Common myeloid progenitor, CD34-positive (primary cell): ENCODE measurements at regions not wholly inside any gene's neighbourhood (a gene's known extent, or its start where the extent isn't known, plus 50 kb on each side); places are given as distances from the start of the nearest gene placed in this dataset.

ENCODE experiments used
- CTCF ChIA-PET: fragments of 350-600 bp; sonication (Branson Sonifier 250); formaldehyde crosslinking; loops from one replicate; lab custom pipeline; 2021; ENCODE audit warnings: antibody characterized with exemption; lab: Charles Lee
- POLR2A ChIA-PET: fragments of 350-600 bp; sonication (Branson Sonifier 250); formaldehyde crosslinking; loops from one replicate; lab custom pipeline; 2021; ENCODE audit warnings: antibody characterized with exemption; lab: Charles Lee
- DNase-seq, 3 donors: peaks; one replicate each; pipeline versions ENCODE4 v3.0.0 to v3.0.0-alpha.2; 2013
- H3K27ac ChIP-seq, 2 experiments: 1 replicate in 1 of 2; 2 replicates in 1 of 2; pipeline ENCODE4 v1.7.0; 2013; ENCODE audit warnings: inconsistent platforms in 2 of 2, low read length in 2 of 2, mild to moderate bottlenecking in 2 of 2, low read depth in 1 of 2, moderate library complexity in 1 of 2; ENCODE audit not compliant: severe bottlenecking in 2 of 2, insufficient read depth in 1 of 2, poor library complexity in 1 of 2
- H3K27me3 ChIP-seq, 5 experiments: replicated peaks in 2 of 5; 1 replicate in 3 of 5; 2 replicates in 2 of 5; pipeline versions ENCODE4 v1.6.1 to v1.7.0; 2013; ENCODE audit warnings: low read length in 4 of 5, mild to moderate bottlenecking in 2 of 5, moderate library complexity in 2 of 5, inconsistent platforms in 1 of 5; ENCODE audit not compliant: insufficient read depth in 5 of 5, control insufficient read depth in 4 of 5
- H3K36me3 ChIP-seq, 4 experiments: 1 replicate in 2 of 4; 2 replicates in 2 of 4; pipeline versions ENCODE4 v1.6.1 to v1.7.0; 2013; ENCODE audit warnings: low read length in 3 of 4, control low read depth in 1 of 4, mild to moderate bottlenecking in 1 of 4; ENCODE audit not compliant: control insufficient read depth in 4 of 4, insufficient read depth in 4 of 4
- H3K4me1 ChIP-seq, 4 experiments: 1 replicate in 3 of 4; 2 replicates in 1 of 4; pipeline versions ENCODE4 v1.6.1 to v1.7.1; 2013; ENCODE audit warnings: low read length in 3 of 4, mild to moderate bottlenecking in 3 of 4, control low read depth in 1 of 4, inconsistent platforms in 1 of 4, moderate library complexity in 1 of 4; ENCODE audit not compliant: control insufficient read depth in 4 of 4, insufficient read depth in 4 of 4; ENCODE audit errors: control extremely low read depth in 1 of 4
- H3K4me3 ChIP-seq, 7 experiments: 1 replicate in 4 of 7; 2 replicates in 3 of 7; pipeline versions ENCODE4 v1.5.1 to v1.7.0; 2013; ENCODE audit warnings: mild to moderate bottlenecking in 7 of 7, low read length in 6 of 7, moderate library complexity in 6 of 7, inconsistent platforms in 2 of 7, low read depth in 2 of 7, control low read depth in 1 of 7; ENCODE audit not compliant: insufficient read depth in 4 of 7, control insufficient read depth in 1 of 7; ENCODE audit errors: extremely low read depth in 1 of 7
- H3K9me3 ChIP-seq, 5 experiments: 1 replicate in 4 of 5; 2 replicates in 1 of 5; pipeline versions ENCODE4 v1.6.1 to v1.7.1; 2013; ENCODE audit warnings: low read length in 4 of 5, mild to moderate bottlenecking in 2 of 5, inconsistent platforms in 1 of 5, low read depth in 1 of 5, moderate library complexity in 1 of 5; ENCODE audit not compliant: control insufficient read depth in 4 of 5, insufficient read depth in 2 of 5; ENCODE audit errors: control extremely low read depth in 1 of 5
- WGBS: methylation state at CpG from one replicate; pipeline ENCODE4 v1.1.5; 2013; ENCODE audit not compliant: insufficient coverage; 5-methylcytosine and 5-hydroxymethylcytosine counted together

DNA sequence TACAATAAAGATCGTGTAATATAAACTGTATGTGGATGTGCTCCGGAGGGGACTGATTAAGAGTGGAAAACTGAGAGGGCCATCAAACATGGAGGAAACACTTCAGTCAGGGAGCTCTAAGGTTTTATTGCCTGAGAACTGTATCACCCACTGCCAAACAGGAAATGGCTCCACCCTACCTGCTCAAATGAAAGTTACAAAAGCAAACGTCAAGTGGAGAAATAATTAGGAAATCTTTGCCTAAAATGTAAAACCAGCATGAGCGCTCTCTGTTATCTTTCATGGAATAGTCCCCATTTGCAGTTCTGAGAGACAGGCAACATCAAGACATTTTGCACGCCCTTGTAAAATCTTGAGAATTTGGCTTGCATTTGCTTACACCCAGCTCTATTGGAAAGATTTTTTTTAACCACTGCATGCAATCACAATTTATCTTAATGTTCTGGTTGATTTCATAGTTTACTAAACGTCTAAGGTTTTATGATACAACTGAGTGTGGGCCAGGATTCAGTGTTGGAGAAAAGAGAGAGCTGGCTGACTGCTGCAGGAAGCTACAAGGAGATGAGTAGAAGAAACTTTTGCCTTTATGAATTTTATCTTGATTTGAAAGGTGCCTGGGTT lies 344.0 kb upstream of the PRICKLE1 start:
- peaks cover 0 to 1% (median 0%) of the 10 kb centered on the region in 5 experiments for H3K9me3 ChIP-seq
- H3K27ac ChIP-seq = no peak overlapping the region
- H3K27me3 ChIP-seq = no peaks in the 10 kb centered on the region
- 87% methylated on average over 6 of the region's 6 CpGs for WGBS
- POLR2A ChIA-PET = no interaction called here
- H3K4me3 ChIP-seq = no peak overlapping the region
- CTCF ChIA-PET = no interaction called here
- no peak for DNase-seq
- no peaks in the 10 kb centered on the region for H3K4me1 ChIP-seq
- H3K36me3 ChIP-seq = no peaks in the 10 kb centered on the region

- CTCF ChIA-PET = no interaction called here
These were observed 343.4 kb upstream of the PRICKLE1 start for GRCh38 chr12:42932936-42933335.

GRCh38 chr12:42926232-42926631 lies 336.7 kb upstream of the PRICKLE1 start:
- POLR2A ChIA-PET = no interaction called here

More at GRCh38 chr12:42932936-42933335, 343.4 kb upstream of the PRICKLE1 start:
- Histone ChIP-seq H3K9me3 (no peaks in the 10 kb centered on the region), H3K4me3 (no peak overlapping the region), H3K27ac (no peak overlapping the region), H3K4me1 (no peaks in the 10 kb centered on the region), H3K27me3 (no peaks in the 10 kb centered on the region), H3K36me3 (no peaks in the 10 kb centered on the region)
- DNase-seq = no peak
- POLR2A ChIA-PET = interaction anchor here (0.5 kb wide), 1 partner anchor 509 kb away, joined by 4 read pairs; no protein-coding TSS in a partner anchor
- 92% methylated on average over 1 of the region's 5 CpGs for WGBS

DNA sequence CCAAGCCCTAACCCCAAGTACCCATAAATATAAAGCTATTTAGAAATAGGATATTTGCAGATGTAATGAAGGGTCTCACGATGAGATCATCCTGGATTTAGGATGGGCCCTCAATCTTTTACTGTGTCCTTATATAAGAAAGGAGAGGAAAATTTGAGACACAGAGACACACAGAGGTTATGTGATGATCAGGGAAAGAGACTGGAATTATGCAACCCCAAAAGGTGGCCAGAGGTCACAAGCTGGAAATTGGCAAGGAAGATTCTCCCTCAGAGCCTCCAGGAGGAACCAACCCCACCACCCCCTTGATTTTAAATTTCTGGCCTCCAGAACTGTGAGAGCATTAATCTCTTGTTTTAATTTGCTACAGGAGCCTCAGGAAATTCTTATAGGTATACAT lies 334.9 kb upstream of the PRICKLE1 start:
- no peak for DNase-seq
- CTCF ChIA-PET = no interaction called here
- WGBS = no CpG with 5 or more reads among the region's 1 CpG
- Histone ChIP-seq H3K27ac (no peak overlapping the region), H3K4me3 (no peak overlapping the region), H3K4me1 (no peaks in the 10 kb centered on the region), H3K27me3 (no peaks in the 10 kb centered on the region), H3K9me3 (no peaks in the 10 kb centered on the region), H3K36me3 (no peaks in the 10 kb centered on the region)
- POLR2A ChIA-PET = no interaction called here

More at GRCh38 chr12:42926232-42926631, 336.7 kb upstream of the PRICKLE1 start:
- H3K4me3 ChIP-seq = no peak overlapping the region
- no peaks in the 10 kb centered on the region for H3K27me3 ChIP-seq
- DNase-seq = no peak
- H3K4me1 ChIP-seq = no peaks in the 10 kb centered on the region
- CTCF ChIA-PET = no interaction called here
- no peak overlapping the region for H3K27ac ChIP-seq
- no peaks in the 10 kb centered on the region for H3K9me3 ChIP-seq
- no peaks in the 10 kb centered on the region for H3K36me3 ChIP-seq

GRCh38 chr12:42923583-42923982 lies 334.0 kb upstream of the PRICKLE1 start:
- Histone ChIP-seq H3K27me3 (no peaks in the 10 kb centered on the region), H3K9me3 (no peaks in the 10 kb centered on the region), H3K4me3 (no peak overlapping the region), H3K4me1 (no peaks in the 10 kb centered on the region), H3K27ac (no peak overlapping the region), H3K36me3 (no peaks in the 10 kb centered on the region)
- POLR2A ChIA-PET = no interaction called here
- CTCF ChIA-PET = no interaction called here
- DNase-seq = no peak

- no peaks in the 10 kb centered on the region for H3K4me1 ChIP-seq
- H3K27ac ChIP-seq = no peak overlapping the region
- ChIA-PET POLR2A (no interaction called here), CTCF (no interaction called here)
- no peak overlapping the region for H3K4me3 ChIP-seq
- no peak for DNase-seq
- H3K27me3 ChIP-seq = no peaks in the 10 kb centered on the region
- no CpG with 5 or more reads among the region's 2 CpGs for WGBS
- no peaks in the 10 kb centered on the region for H3K36me3 ChIP-seq
- H3K9me3 ChIP-seq = no peaks in the 10 kb centered on the region
These were observed 333.6 kb upstream of the PRICKLE1 start for GRCh38 chr12:42923156-42923555.

- 95% methylated on average over 3 of the region's 3 CpGs for WGBS
- H3K27me3 ChIP-seq = no peaks in the 10 kb centered on the region
- H3K27ac ChIP-seq = no peak overlapping the region
These were observed 332.9 kb upstream of the PRICKLE1 start for GRCh38 chr12:42922505-42922850.

More at GRCh38 chr12:42922505-42922850, 332.9 kb upstream of the PRICKLE1 start:
- no peaks in the 10 kb centered on the region for H3K9me3 ChIP-seq
- ChIA-PET CTCF (interaction anchor here (0.6 kb wide), 1 partner anchor 1093 kb away, joined by 3 read pairs; no protein-coding TSS in a partner anchor), POLR2A (no interaction called here)
- no peak overlapping the region for H3K4me3 ChIP-seq
- no peaks in the 10 kb centered on the region for H3K36me3 ChIP-seq
- no peaks in the 10 kb centered on the region for H3K4me1 ChIP-seq
- DNase-seq = no peak
